H1 (cell line): ENCODE measurements at regions not wholly inside any gene's neighbourhood (a gene's known extent, or its start where the extent isn't known, plus 50 kb on each side); places are given as distances from the start of the nearest gene placed in this dataset.

Experiments
- CTCF ChIA-PET: fragments of 300-600 bp; sonication (Branson Sonifier 250); formaldehyde crosslinking; loops from one replicate; lab custom pipeline; 2021; ENCODE audit not compliant: partially characterized antibody; lab: Charles Lee
- POLR2A ChIA-PET: fragments of 300-600 bp; sonication (Branson Sonifier 250); formaldehyde crosslinking; loops from one replicate; lab custom pipeline; 2021; ENCODE audit warnings: inconsistent platforms; ENCODE audit not compliant: partially characterized antibody; lab: Charles Lee
- DNase-seq, 2 experiments: peaks; one replicate each; pipeline versions ENCODE4 v3.0.0 to v3.0.0-alpha.2; 2010 to 2022; ENCODE audit warnings: low spot score in 2 of 2, low read depth in 1 of 2, mixed read lengths in 1 of 2
- FAIRE-seq: peaks from 2 replicates; lab custom pipeline; 2011; peaks lifted over from hg19 to GRCh38; lab: Jason Lieb, UNC
- H2AFZ ChIP-seq: 2 replicates; pipeline ENCODE4 v1.8.1; 2012; ENCODE audit warnings: low read length, inconsistent platforms
- H2AK5ac ChIP-seq: 2 replicates; pipeline ENCODE4 v1.6.1; 2013; ENCODE audit warnings: low read depth, low read length
- H2BK120ac ChIP-seq: replicated peaks from 2 replicates; pipeline ENCODE3; 2013; ENCODE audit warnings: low read depth, low read length, inconsistent platforms
- H2BK12ac ChIP-seq: 2 replicates; pipeline ENCODE4 v1.6.1; 2013; ENCODE audit warnings: low read depth, low read length
- H2BK15ac ChIP-seq: 2 replicates; pipeline ENCODE4 v1.6.1; 2013; ENCODE audit warnings: low read length
- H2BK20ac ChIP-seq: 2 replicates; pipeline ENCODE4 v1.6.1; 2013; ENCODE audit warnings: low read length
- H2BK5ac ChIP-seq: 2 replicates; pipeline ENCODE4 v1.6.1; 2013; ENCODE audit warnings: low read depth, low read length
- H3K14ac ChIP-seq: 2 replicates; pipeline ENCODE4 v1.6.1; 2013; ENCODE audit warnings: inconsistent platforms; ENCODE audit not compliant: insufficient read length
- H3K18ac ChIP-seq: 2 replicates; pipeline ENCODE4 v1.6.1; 2013; ENCODE audit warnings: low read length; ENCODE audit errors: extremely low read depth
- H3K23ac ChIP-seq: 2 replicates; pipeline ENCODE4 v1.6.1; 2013; ENCODE audit warnings: inconsistent platforms; ENCODE audit not compliant: insufficient read length
- H3K23me2 ChIP-seq: 2 replicates; pipeline ENCODE4 v1.6.1; 2013; ENCODE audit warnings: low read depth, low read length
- H3K27ac ChIP-seq: 2 replicates; pipeline ENCODE4 v1.6.1; 2011; ENCODE audit warnings: low read depth, low read length, inconsistent platforms
- H3K27me3 ChIP-seq, 4 experiments: replicated peaks in 1 of 4; 1 replicate in 1 of 4; 2 replicates in 3 of 4; pipeline versions ENCODE4 v1.6.1 to v1.8.1; 2011 to 2013; ENCODE audit warnings: low read length in 3 of 4, mild to moderate bottlenecking in 3 of 4, inconsistent platforms in 2 of 4, mixed read lengths in 2 of 4, moderate library complexity in 1 of 4; ENCODE audit not compliant: control insufficient read depth in 3 of 4, insufficient read depth in 3 of 4; ENCODE audit errors: extremely low read depth in 1 of 4
- H3K36me3 ChIP-seq, 4 experiments: 2 replicates each; pipeline versions ENCODE4 v1.6.1 to v1.8.1; 2011 to 2013; ENCODE audit warnings: mild to moderate bottlenecking in 4 of 4, low read length in 3 of 4, moderate library complexity in 2 of 4, control low read depth in 1 of 4, inconsistent platforms in 1 of 4; ENCODE audit not compliant: insufficient read depth in 4 of 4, control insufficient read depth in 2 of 4
- H3K4ac ChIP-seq: replicated peaks from 2 replicates; pipeline ENCODE3; 2013; ENCODE audit warnings: low read length, low read depth, mixed read lengths, inconsistent platforms; ENCODE audit not compliant: insufficient read length
- H3K4me1 ChIP-seq, 4 experiments: replicated peaks in 1 of 4; 1 replicate in 1 of 4; 2 replicates in 3 of 4; pipeline versions ENCODE4 v1.6.1 to v1.8.1; 2011 to 2013; ENCODE audit warnings: low read length in 3 of 4, inconsistent platforms in 2 of 4, mixed read lengths in 1 of 4; ENCODE audit not compliant: insufficient read depth in 4 of 4, control insufficient read depth in 3 of 4
- H3K4me2 ChIP-seq, 2 experiments: 2 replicates each; pipeline versions ENCODE4 v1.6.1 to v1.8.1; 2011 to 2013; ENCODE audit warnings: low read depth in 2 of 2, low read length in 2 of 2, control low read depth in 1 of 2, inconsistent platforms in 1 of 2, mild to moderate bottlenecking in 1 of 2; ENCODE audit not compliant: insufficient read depth in 1 of 2
- H3K4me3 ChIP-seq, 4 experiments: fragments of 200-600, 300-600 bp in 1 of 4; sonication (generic), shearing (Covaris generic), sonication (Bioruptor Twin) in 1 of 4; 2 replicates each; pipeline versions ENCODE4 v1.5.1 to v1.8.1; 2011 to 2016; ENCODE audit warnings: low read length in 4 of 4, low read depth in 3 of 4, control low read depth in 2 of 4, inconsistent platforms in 2 of 4, mild to moderate bottlenecking in 2 of 4, mixed read lengths in 1 of 4, moderate library complexity in 1 of 4; ENCODE audit not compliant: insufficient read depth in 2 of 4; ENCODE audit errors: extremely low read depth in 1 of 4
- H3K56ac ChIP-seq: replicated peaks from 2 replicates; pipeline ENCODE3; 2013; ENCODE audit warnings: low read depth, mild to moderate bottlenecking, mixed read lengths, low read length, inconsistent platforms; ENCODE audit not compliant: insufficient read length
- H3K79me1 ChIP-seq: 2 replicates; pipeline ENCODE4 v1.6.1; 2013; ENCODE audit warnings: low read depth, low read length, control low read depth
- H3K79me2 ChIP-seq, 2 experiments: 2 replicates each; pipeline versions ENCODE4 v1.6.1 to v1.8.1; 2012 to 2013; ENCODE audit warnings: low read length in 2 of 2, mild to moderate bottlenecking in 2 of 2, inconsistent platforms in 1 of 2; ENCODE audit not compliant: insufficient read depth in 2 of 2, control insufficient read depth in 1 of 2
- H3K9ac ChIP-seq, 4 experiments: replicated peaks in 1 of 4; 1 replicate in 1 of 4; 2 replicates in 3 of 4; pipeline versions ENCODE4 v1.6.1 to v1.8.1; 2011 to 2013; ENCODE audit warnings: low read depth in 3 of 4, low read length in 3 of 4, control low read depth in 2 of 4, mild to moderate bottlenecking in 2 of 4, moderate library complexity in 2 of 4, inconsistent platforms in 1 of 4; ENCODE audit errors: extremely low read depth in 1 of 4
- H3K9me3 ChIP-seq, 2 experiments: 2 replicates each; pipeline versions ENCODE4 v1.6.1 to v1.8.1; 2012 to 2013; ENCODE audit warnings: mild to moderate bottlenecking in 2 of 2, moderate library complexity in 2 of 2, control low read depth in 1 of 2, inconsistent platforms in 1 of 2, low read depth in 1 of 2, low read length in 1 of 2, mixed read lengths in 1 of 2; ENCODE audit not compliant: insufficient read depth in 2 of 2
- H4K20me1 ChIP-seq, 2 experiments: replicated peaks in 1 of 2; 2 replicates each; pipeline versions ENCODE3 to v1.8.1; 2011 to 2013; ENCODE audit warnings: inconsistent platforms in 2 of 2, low read length in 2 of 2, mild to moderate bottlenecking in 1 of 2; ENCODE audit not compliant: insufficient read depth in 2 of 2, control insufficient read depth in 1 of 2
- H4K5ac ChIP-seq: 2 replicates; pipeline ENCODE4 v1.6.1; 2013; ENCODE audit warnings: low read length, low read depth, mixed read lengths, inconsistent platforms; ENCODE audit not compliant: insufficient read length
- H4K8ac ChIP-seq: 2 replicates; pipeline ENCODE4 v1.8.0; 2013; ENCODE audit warnings: mild to moderate bottlenecking, moderate library complexity, low read length, inconsistent platforms; ENCODE audit not compliant: insufficient read depth; ENCODE audit errors: extremely low read depth
- H4K91ac ChIP-seq: replicated peaks from 2 replicates; pipeline ENCODE3; 2013; ENCODE audit warnings: low read length, mixed read lengths, inconsistent platforms; ENCODE audit not compliant: insufficient read length
- CHD7 ChIP-seq: fragments of 300-600 bp; sonication (generic); IDR thresholded peaks from 2 replicates; pipeline ENCODE4 v1.7.1; 2012; ENCODE audit warnings: low read length, moderate library complexity, mild to moderate bottlenecking, inconsistent platforms; ENCODE audit not compliant: insufficient replicate concordance
- WGBS, 2 experiments: shearing (Covaris generic) in 1 of 2; methylation state at CpG; one replicate each; pipeline versions ENCODE4 v1.1.6 to v1.1.7; 2013 to 2015; ENCODE audit warnings: low lambda C conversion rate in 2 of 2, mixed read lengths in 2 of 2, inconsistent platforms in 1 of 2, low coverage in 1 of 2, missing lambda C conversion rate in 1 of 2; ENCODE audit not compliant: insufficient replicate concordance in 2 of 2, insufficient coverage in 1 of 2, insufficient read length in 1 of 2; ENCODE audit errors: extremely low coverage in 1 of 2, missing lambda C conversion rate in 1 of 2; 5-methylcytosine and 5-hydroxymethylcytosine counted together

GRCh38 chr12:13463189-13463588 is 266.7 kb downstream of the EMP1 start:
- H4K20me1 ChIP-seq = no peaks in the 10 kb centered on the region
- no peak overlapping the region for H3K14ac ChIP-seq
- no peak overlapping the region for H4K8ac ChIP-seq
- H3K4me2 ChIP-seq = no peak overlapping the region
- no peaks in the 10 kb centered on the region for H3K9me3 ChIP-seq
- no peaks in the 10 kb centered on the region for H3K4me1 ChIP-seq
- no peak overlapping the region for H3K9ac ChIP-seq
- H3K79me1 ChIP-seq = no peaks in the 10 kb centered on the region
- H2BK12ac ChIP-seq = no peak overlapping the region
- no peaks in the 10 kb centered on the region for H3K23me2 ChIP-seq
- no peak overlapping the region for H4K91ac ChIP-seq
- CTCF ChIA-PET = no interaction called here
- H4K5ac ChIP-seq = no peak overlapping the region
- WGBS, 2 experiments = 73% methylated on average over 2 of the region's 2 CpGs; no CpG with 5 or more reads in 1 of the 2 experiments
- FAIRE-seq (no peak), DNase-seq (no peak)
- no peak overlapping the region for H3K23ac ChIP-seq
- H3K4me3 ChIP-seq = no peak overlapping the region
- POLR2A ChIA-PET = interaction anchor here (1.3 kb wide), 1 partner anchor 10 kb away, joined by 3 read pairs; no protein-coding TSS in a partner anchor
- H2BK15ac ChIP-seq = no peak overlapping the region
- H2AK5ac ChIP-seq = no peak overlapping the region
- H3K36me3 ChIP-seq = no peaks in the 10 kb centered on the region
- H3K56ac ChIP-seq = no peak overlapping the region
- no peak overlapping the region for H2BK5ac ChIP-seq
- H2BK20ac ChIP-seq = no peak overlapping the region
- no peaks in the 10 kb centered on the region for H3K27me3 ChIP-seq
- no peak overlapping the region for H2BK120ac ChIP-seq
- H3K27ac ChIP-seq = no peak overlapping the region
- H3K79me2 ChIP-seq = no peaks in the 10 kb centered on the region
- no peak overlapping the region for H3K4ac ChIP-seq
- H3K18ac ChIP-seq = no peak overlapping the region
- no peak overlapping the region for H2AFZ ChIP-seq
- TF ChIP-seq CHD7 = no peak
